Transverse colon (tissue), 4 donors: ENCODE measurements at regions not wholly inside any gene's neighbourhood (a gene's known extent, or its start where the extent isn't known, plus 50 kb on each side); places are given as distances from the start of the nearest gene placed in this dataset.

Experiments
- DNase-seq: peaks from one replicate; pipeline ENCODE4 v3.0.0-alpha.2; 2019
- H3K27ac ChIP-seq, 4 donors: fragments of 200-600 bp; sonication (generic); 2 replicates each; pipeline ENCODE4 v1.5.1; 2016 to 2018; ENCODE audit warnings: inconsistent platforms in 4 of 4
- H3K27me3 ChIP-seq: fragments of 200-600 bp; sonication (generic); 2 replicates; pipeline ENCODE4 v1.5.1; 2017; ENCODE audit warnings: inconsistent platforms
- H3K36me3 ChIP-seq, 4 donors: fragments of 200-600 bp; sonication (generic); 2 replicates each; pipeline ENCODE4 v1.5.1; 2017 to 2019; ENCODE audit warnings: inconsistent platforms in 4 of 4
- H3K4me1 ChIP-seq, 4 donors: fragments of 200-600 bp; sonication (generic); 2 replicates each; pipeline ENCODE4 v1.5.1; 2017 to 2020; ENCODE audit warnings: inconsistent platforms in 4 of 4
- H3K4me3 ChIP-seq, 4 donors: fragments of 200-600 bp; sonication (generic); 1 replicate in 1 of 4; 2 replicates in 3 of 4; pipeline versions ENCODE4 v1.5.1 to v1.6.1; 2017 to 2019; ENCODE audit warnings: inconsistent platforms in 4 of 4
- H3K9me3 ChIP-seq, 2 donors: fragments of 200-600 bp; sonication (generic); 2 replicates each; pipeline ENCODE4 v1.5.1; 2017 to 2019; ENCODE audit warnings: inconsistent platforms in 2 of 2
- EP300 ChIP-seq: sonication (generic); formaldehyde crosslinking; IDR thresholded peaks from one replicate; pipeline ENCODE4 v1.6.1; 2017; ENCODE audit warnings: antibody characterized with exemption, low read depth
- POLR2A ChIP-seq: fragments of 450-650 bp; IDR thresholded peaks from one replicate; pipeline ENCODE4 v1.6.1; 2016; ENCODE audit warnings: antibody characterized with exemption, mild to moderate bottlenecking, moderate library complexity
- POLR2AphosphoS5 ChIP-seq, 3 donors: sonication (generic); formaldehyde crosslinking; IDR thresholded peaks; one replicate each; pipeline ENCODE4 v1.6.1; 2016; ENCODE audit warnings: antibody characterized with exemption in 3 of 3
- WGBS, 2 donors: methylation state at CpG; one replicate each; pipeline ENCODE4 v1.1.5; 2018; ENCODE audit warnings: low coverage in 1 of 2; 5-methylcytosine and 5-hydroxymethylcytosine counted together
- in situ Hi-C, 4 donors: fragments of 200-750 bp; cut with MboI; loops; one replicate each; pipeline versions ENCODE4 v1.15.0 to v1.15.1; 2017; ENCODE audit warnings: low sequenced_read_pairs in 3 of 4, low pct_ligation_motif_present in 1 of 4, low pct_unique_long_range_greater_than_20kb in 1 of 4
- intact Hi-C: fragments of 100-400 bp; cut with DNase I; formaldehyde crosslinking; loops from one replicate; pipeline ENCODE4 v1.15.1; 2023; ENCODE audit warnings: low total_unique reads
- TF ChIP-seq, protein P1 (sequence below), 5 experiments: fragments of 200-600 bp in 3 of 5; fragments of 450-650 bp in 2 of 5; sonication (generic) in 3 of 5; IDR thresholded peaks; 1 replicate in 2 of 5; 2 replicates in 3 of 5; pipeline ENCODE4 v1.5.1; 2016 to 2017; ENCODE audit warnings: antibody characterized with exemption in 5 of 5, inconsistent platforms in 3 of 5, mild to moderate bottlenecking in 2 of 5, moderate library complexity in 1 of 5

- in situ Hi-C loops (loop anchor here in 3 of 4 donors (25.0 kb wide), 1 partner anchor 562 kb away; no protein-coding TSS in a partner anchor), intact Hi-C loops (no loop called here)
- no peak for DNase-seq
- TF ChIP-seq, protein P1, sequence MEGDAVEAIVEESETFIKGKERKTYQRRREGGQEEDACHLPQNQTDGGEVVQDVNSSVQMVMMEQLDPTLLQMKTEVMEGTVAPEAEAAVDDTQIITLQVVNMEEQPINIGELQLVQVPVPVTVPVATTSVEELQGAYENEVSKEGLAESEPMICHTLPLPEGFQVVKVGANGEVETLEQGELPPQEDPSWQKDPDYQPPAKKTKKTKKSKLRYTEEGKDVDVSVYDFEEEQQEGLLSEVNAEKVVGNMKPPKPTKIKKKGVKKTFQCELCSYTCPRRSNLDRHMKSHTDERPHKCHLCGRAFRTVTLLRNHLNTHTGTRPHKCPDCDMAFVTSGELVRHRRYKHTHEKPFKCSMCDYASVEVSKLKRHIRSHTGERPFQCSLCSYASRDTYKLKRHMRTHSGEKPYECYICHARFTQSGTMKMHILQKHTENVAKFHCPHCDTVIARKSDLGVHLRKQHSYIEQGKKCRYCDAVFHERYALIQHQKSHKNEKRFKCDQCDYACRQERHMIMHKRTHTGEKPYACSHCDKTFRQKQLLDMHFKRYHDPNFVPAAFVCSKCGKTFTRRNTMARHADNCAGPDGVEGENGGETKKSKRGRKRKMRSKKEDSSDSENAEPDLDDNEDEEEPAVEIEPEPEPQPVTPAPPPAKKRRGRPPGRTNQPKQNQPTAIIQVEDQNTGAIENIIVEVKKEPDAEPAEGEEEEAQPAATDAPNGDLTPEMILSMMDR (IDR thresholded peaks at IDR 0.05), result no peak
- no peak for TF ChIP-seq POLR2A
- no peak for TF ChIP-seq EP300
- no peak for TF ChIP-seq POLR2AphosphoS5 (IDR thresholded peaks at IDR 0.05)
- WGBS, 2 donors, result 71 to 89% methylated on average over 1 of the region's 1 CpG
- no peaks in the 10 kb centered on the region for H3K27me3 ChIP-seq
- no peaks in the 10 kb centered on the region for H3K36me3 ChIP-seq
- H3K4me1 ChIP-seq, result no peaks in the 10 kb centered on the region
- H3K4me3 ChIP-seq, result no peak overlapping the region
- H3K9me3 ChIP-seq, result no peaks in the 10 kb centered on the region
- no peak overlapping the region for H3K27ac ChIP-seq
Measured at GRCh38 chr2:225100269-225100668, 58.0 kb upstream of the DOCK10 start.

DNA sequence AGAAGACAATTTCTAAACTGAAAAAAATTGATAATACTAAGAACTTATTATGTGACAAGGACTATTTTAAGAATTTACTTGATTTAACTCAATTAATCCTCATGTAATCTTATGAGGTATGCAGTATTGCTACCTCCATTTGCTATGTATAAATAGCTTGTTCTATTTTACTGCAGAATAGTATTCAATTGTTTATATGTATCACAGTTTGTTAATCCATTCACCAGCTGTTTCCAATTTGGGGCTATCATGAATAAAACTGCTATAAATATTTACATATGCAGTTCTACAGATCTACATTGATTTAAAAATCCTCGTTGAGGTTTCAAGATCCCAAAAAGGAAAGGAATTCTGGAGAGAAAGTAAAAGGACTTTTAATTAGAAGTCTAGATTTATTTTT lies 54.8 kb upstream of the DOCK10 start:
- Histone ChIP-seq H3K4me3 (no peak overlapping the region), H3K9me3 (no peaks in the 10 kb centered on the region), H3K27me3 (no peaks in the 10 kb centered on the region), H3K27ac (no peak overlapping the region), H3K36me3 (no peaks in the 10 kb centered on the region), H3K4me1 (no peaks in the 10 kb centered on the region)
- no peak for TF ChIP-seq POLR2A
- TF ChIP-seq POLR2AphosphoS5 (IDR thresholded peaks at IDR 0.05), result no peak
- TF ChIP-seq, protein P1 (IDR thresholded peaks at IDR 0.05), result no peak
- TF ChIP-seq EP300, result no peak
- in situ Hi-C loops, result no loop called here
- no peak for DNase-seq
- 33 to 62% methylated on average over 1 of the region's 1 CpG for WGBS, 2 donors
- intact Hi-C loops, result no loop called here
